ENCODE measurements at regions not wholly inside any gene's neighbourhood (a gene's known extent, or its start where the extent isn't known, plus 50 kb on each side); places are given as distances from the start of the nearest gene placed in this dataset.
"Not testable (repeated sequence)": the region's sequence is repeated elsewhere in the genome, so short reads cannot be mapped to it uniquely, and the experiment has no call there.

DNA sequence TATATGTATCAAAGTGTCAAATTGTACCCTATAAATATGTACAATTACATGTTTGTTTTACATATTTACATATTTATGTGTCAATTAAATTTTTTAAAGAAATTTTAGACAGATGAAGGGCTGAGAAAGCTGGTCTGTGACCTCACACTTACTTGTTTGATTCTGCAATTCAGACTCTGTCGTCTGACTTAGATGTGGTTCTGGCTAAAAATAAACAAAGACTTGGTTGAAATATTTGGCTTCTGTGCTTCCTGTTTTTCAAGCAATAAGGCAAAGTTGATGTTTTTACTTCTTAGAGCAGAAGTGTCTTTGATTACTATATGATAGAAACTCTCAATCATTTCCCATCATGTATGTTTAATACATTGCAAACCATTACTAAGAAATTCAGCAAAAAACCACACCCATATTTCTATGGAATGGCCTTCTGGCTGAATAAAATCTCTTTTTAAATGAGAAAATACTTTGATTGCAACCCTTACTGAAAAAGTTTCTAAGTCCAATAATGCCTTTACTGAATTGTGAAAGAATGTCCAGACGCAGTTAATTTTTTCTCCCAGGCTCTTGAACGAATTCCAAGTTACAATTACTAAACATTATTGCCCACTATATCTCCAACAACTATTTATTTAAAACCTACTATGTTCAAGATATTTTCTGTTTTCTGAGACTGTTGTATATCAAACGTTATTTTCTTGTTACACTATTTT lies 59.5 kb upstream of the PRKG1 start:
- TF ChIP-seq, protein P1, sequence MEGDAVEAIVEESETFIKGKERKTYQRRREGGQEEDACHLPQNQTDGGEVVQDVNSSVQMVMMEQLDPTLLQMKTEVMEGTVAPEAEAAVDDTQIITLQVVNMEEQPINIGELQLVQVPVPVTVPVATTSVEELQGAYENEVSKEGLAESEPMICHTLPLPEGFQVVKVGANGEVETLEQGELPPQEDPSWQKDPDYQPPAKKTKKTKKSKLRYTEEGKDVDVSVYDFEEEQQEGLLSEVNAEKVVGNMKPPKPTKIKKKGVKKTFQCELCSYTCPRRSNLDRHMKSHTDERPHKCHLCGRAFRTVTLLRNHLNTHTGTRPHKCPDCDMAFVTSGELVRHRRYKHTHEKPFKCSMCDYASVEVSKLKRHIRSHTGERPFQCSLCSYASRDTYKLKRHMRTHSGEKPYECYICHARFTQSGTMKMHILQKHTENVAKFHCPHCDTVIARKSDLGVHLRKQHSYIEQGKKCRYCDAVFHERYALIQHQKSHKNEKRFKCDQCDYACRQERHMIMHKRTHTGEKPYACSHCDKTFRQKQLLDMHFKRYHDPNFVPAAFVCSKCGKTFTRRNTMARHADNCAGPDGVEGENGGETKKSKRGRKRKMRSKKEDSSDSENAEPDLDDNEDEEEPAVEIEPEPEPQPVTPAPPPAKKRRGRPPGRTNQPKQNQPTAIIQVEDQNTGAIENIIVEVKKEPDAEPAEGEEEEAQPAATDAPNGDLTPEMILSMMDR (IDR thresholded peaks at IDR 0.05; ENCODE audit: unreplicated experiment): no peak
- intact Hi-C loops (cut with micrococcal nuclease): no loop called here
- ChIA-PET POLR2A (no interaction called here), CTCF (interaction anchor here (0.7 to 1.2 kb wide), 2 partner anchors 49 to 54 kb away, joined by 3 read pairs; no protein-coding TSS in a partner anchor)
- H3K4me3 Mint-ChIP-seq (ENCODE audit: unreplicated experiment): no peak overlapping the region
- no peaks in the 10 kb centered on the region for H3K4me1 Mint-ChIP-seq (ENCODE audit: insufficient read depth, unreplicated experiment)
- no peak overlapping the region for H3K27ac Mint-ChIP-seq (ENCODE audit: low read depth, unreplicated experiment)
- BruUV-seq (replicated peaks): no TSS peak
- H3K9me3 Mint-ChIP-seq (ENCODE audit: unreplicated experiment): no peaks in the 10 kb centered on the region
- DNase-seq (ENCODE audit: unreplicated experiment): no peak
- peaks cover 39% of the 10 kb centered on the region for H3K27me3 Mint-ChIP-seq (ENCODE audit: insufficient read depth, unreplicated experiment)
- no peaks in the 10 kb centered on the region for H3K36me3 Mint-ChIP-seq (ENCODE audit: insufficient read depth, unreplicated experiment)

DNA sequence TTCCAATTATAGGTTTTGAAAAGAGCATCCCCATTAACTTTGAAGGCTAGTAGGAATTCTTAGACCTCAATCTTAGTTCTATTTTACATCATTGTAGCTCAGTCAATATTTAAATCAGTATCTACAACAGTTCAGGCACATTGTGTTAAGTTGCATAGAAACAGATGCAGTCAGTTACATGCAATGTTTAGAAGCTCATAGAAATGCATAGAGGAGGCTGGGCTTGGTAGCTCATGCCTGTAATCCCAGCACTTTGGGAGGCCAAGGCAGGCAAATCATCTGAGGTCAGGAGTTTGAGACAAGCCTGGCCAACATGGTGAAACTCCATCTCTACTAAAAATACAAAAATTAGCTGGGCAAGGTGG lies 58.9 kb upstream of the PRKG1 start:
- CTCF ChIA-PET: interaction anchor here (0.7 to 1.2 kb wide), 3 partner anchors 48 to 945 kb away, joined by 3 read pairs; no protein-coding TSS in a partner anchor
- H3K9me3 Mint-ChIP-seq (ENCODE audit: unreplicated experiment); H3K4me1 Mint-ChIP-seq (ENCODE audit: insufficient read depth, unreplicated experiment); H3K36me3 Mint-ChIP-seq (ENCODE audit: insufficient read depth, unreplicated experiment); H3K4me3 Mint-ChIP-seq (ENCODE audit: unreplicated experiment); BruUV-seq (replicated peaks); H3K27ac Mint-ChIP-seq (ENCODE audit: low read depth, unreplicated experiment); POLR2A ChIA-PET; intact Hi-C loops (cut with micrococcal nuclease); DNase-seq (ENCODE audit: unreplicated experiment): not testable (repeated sequence)
- peaks cover 39% of the 10 kb centered on the region for H3K27me3 Mint-ChIP-seq (ENCODE audit: insufficient read depth, unreplicated experiment)

DNA sequence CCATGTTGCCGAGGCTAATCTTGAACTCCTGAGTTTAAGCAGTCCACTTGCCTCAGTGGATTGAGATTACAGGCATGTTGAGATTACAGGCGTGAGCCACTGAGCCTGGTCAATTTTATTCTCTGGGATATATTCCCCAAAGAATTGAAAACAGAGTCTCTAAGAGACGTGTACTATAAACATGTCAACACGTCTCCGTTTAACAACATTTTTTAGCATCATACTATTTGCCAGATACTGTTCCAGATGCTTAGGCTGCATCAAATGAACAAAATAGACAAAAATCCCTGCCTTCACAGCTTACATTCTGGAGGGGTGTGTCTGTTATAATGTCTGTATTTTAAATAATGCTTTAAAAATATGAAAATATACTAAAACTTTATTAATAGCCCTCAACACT lies 54.1 kb upstream of the PRKG1 start:
- BruUV-seq (replicated peaks): no TSS peak
- Mint-ChIP-seq H3K4me1 (ENCODE audit: insufficient read depth, unreplicated experiment) (no peaks in the 10 kb centered on the region), H3K9me3 (ENCODE audit: unreplicated experiment) (no peaks in the 10 kb centered on the region), H3K27ac (ENCODE audit: low read depth, unreplicated experiment) (no peak overlapping the region), H3K4me3 (ENCODE audit: unreplicated experiment) (no peak overlapping the region), H3K27me3 (ENCODE audit: insufficient read depth, unreplicated experiment) (peaks cover 18% of the 10 kb centered on the region), H3K36me3 (ENCODE audit: insufficient read depth, unreplicated experiment) (no peaks in the 10 kb centered on the region)
- DNase-seq (ENCODE audit: unreplicated experiment): no peak
- TF ChIP-seq, protein P1 (IDR thresholded peaks at IDR 0.05; ENCODE audit: unreplicated experiment): no peak
- CTCF ChIA-PET: no interaction called here
- POLR2A ChIA-PET: no interaction called here
- intact Hi-C loops (cut with micrococcal nuclease): no loop called here

DNA sequence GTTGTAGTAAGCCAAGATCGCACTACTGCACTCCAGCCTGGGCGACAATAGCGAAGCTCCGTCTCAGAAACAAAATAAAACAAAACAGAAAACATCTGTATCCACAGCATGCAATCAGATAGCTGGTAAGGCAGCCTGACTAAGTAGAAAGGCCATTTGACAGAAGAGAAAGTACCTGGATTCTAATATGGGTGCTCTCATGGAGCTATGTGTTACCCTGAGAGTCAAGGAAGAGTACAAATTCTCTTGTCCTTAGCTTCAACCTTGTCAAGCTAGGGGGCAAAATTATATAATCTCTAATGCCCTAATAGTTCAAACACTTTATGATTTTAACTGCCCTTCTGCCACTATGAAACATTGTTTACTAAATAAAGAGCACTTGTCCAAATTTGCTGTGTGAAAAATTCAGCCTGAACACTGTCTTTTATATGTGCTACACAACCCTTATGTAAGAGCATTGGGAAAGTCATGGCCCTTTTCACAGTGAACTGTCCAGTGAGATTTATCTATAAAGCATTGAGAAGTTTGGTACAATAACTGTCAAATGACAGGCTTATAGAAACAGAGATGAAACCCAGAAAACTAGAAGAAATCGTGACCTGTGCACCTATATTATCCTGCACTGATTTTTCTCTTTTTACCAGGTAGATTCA lies 51.2 kb upstream of the PRKG1 start:
- no TSS peak for BruUV-seq (replicated peaks)
- Mint-ChIP-seq H3K36me3 (ENCODE audit: insufficient read depth, unreplicated experiment) (no peaks in the 10 kb centered on the region), H3K4me3 (ENCODE audit: unreplicated experiment) (no peak overlapping the region), H3K9me3 (ENCODE audit: unreplicated experiment) (no peaks in the 10 kb centered on the region), H3K4me1 (ENCODE audit: insufficient read depth, unreplicated experiment) (no peaks in the 10 kb centered on the region), H3K27ac (ENCODE audit: low read depth, unreplicated experiment) (no peak overlapping the region), H3K27me3 (ENCODE audit: insufficient read depth, unreplicated experiment) (peaks cover 28% of the 10 kb centered on the region)
- no peak for DNase-seq (ENCODE audit: unreplicated experiment)
- TF ChIP-seq, protein P1 (IDR thresholded peaks at IDR 0.05; ENCODE audit: unreplicated experiment): no peak
- ChIA-PET CTCF (interaction anchor here (1.2 to 1.5 kb wide), 2 partner anchors 13 to 399 kb away, joined by 3 read pairs; no protein-coding TSS in a partner anchor), POLR2A (no interaction called here)
- intact Hi-C loops (cut with micrococcal nuclease): no loop called here

Measured in MCF 10A (cell line).